ENCODE measurements at regions not wholly inside any gene's neighbourhood (a gene's known extent, or its start where the extent isn't known, plus 50 kb on each side); places are given as distances from the start of the nearest gene placed in this dataset.

- TF ChIP-seq POLR2A (IDR thresholded peaks at IDR 0.05) (no peak), EP300 (IDR thresholded peaks at IDR 0.05) (no peak), CTCF (IDR thresholded peaks at IDR 0.05) (no peak)
- Histone ChIP-seq H3K4me1 (ENCODE audit: insufficient read depth) (no peaks in the 10 kb centered on the region), H3K27ac (no peak overlapping the region), H3K36me3 (no peaks in the 10 kb centered on the region), H3K27me3 (no peaks in the 10 kb centered on the region), H3K4me3 (no peak overlapping the region), H3K9me3 (no peaks in the 10 kb centered on the region)
- DNase-seq: no peak
- 80 to 84% (median 80%) methylated on average over 3 of the region's 3 CpGs for WGBS, 3 donors
- intact Hi-C loops (cut with DNase I): no loop called here
These were observed 399.9 kb downstream of the DOK5 start for GRCh38 chr20:54875307-54875706.

- Histone ChIP-seq H3K27me3 (no peaks in the 10 kb centered on the region), H3K4me1 (ENCODE audit: insufficient read depth) (no peaks in the 10 kb centered on the region), H3K36me3 (no peaks in the 10 kb centered on the region), H3K4me3 (no peak overlapping the region), H3K27ac (no peak overlapping the region), H3K9me3 (no peaks in the 10 kb centered on the region)
- no peak for DNase-seq
- 79 to 87% (median 85%) methylated on average over 5 of the region's 5 CpGs for WGBS, 3 donors
- intact Hi-C loops (cut with DNase I): no loop called here
- TF ChIP-seq EP300 (IDR thresholded peaks at IDR 0.05) (no peak), CTCF (IDR thresholded peaks at IDR 0.05) (no peak), POLR2A (IDR thresholded peaks at IDR 0.05) (no peak)
These were observed 399.3 kb downstream of the DOK5 start for GRCh38 chr20:54874718-54875117.

- intact Hi-C loops (cut with DNase I): no loop called here
These were observed 397.0 kb downstream of the DOK5 start for GRCh38 chr20:54872440-54872839.

GRCh38 chr20:54869765-54870164, 394.4 kb downstream of the DOK5 start:
- WGBS, 3 donors: 56 to 79% (median 69%) methylated on average over 3 of the region's 3 CpGs

More at GRCh38 chr20:54872440-54872839, 397.0 kb downstream of the DOK5 start:
- no peak for DNase-seq
- H3K4me1 ChIP-seq (ENCODE audit: insufficient read depth): no peaks in the 10 kb centered on the region
- WGBS, 3 donors: 84 to 88% (median 85%) methylated on average over 1 of the region's 1 CpG
- TF ChIP-seq POLR2A (IDR thresholded peaks at IDR 0.05): no peak
- no peak for TF ChIP-seq CTCF (IDR thresholded peaks at IDR 0.05)
- no peak for TF ChIP-seq EP300 (IDR thresholded peaks at IDR 0.05)
- H3K4me3 ChIP-seq: no peak overlapping the region
- H3K27me3 ChIP-seq: no peaks in the 10 kb centered on the region
- no peak overlapping the region for H3K27ac ChIP-seq
- no peaks in the 10 kb centered on the region for H3K36me3 ChIP-seq
- no peaks in the 10 kb centered on the region for H3K9me3 ChIP-seq

More at GRCh38 chr20:54869765-54870164, 394.4 kb downstream of the DOK5 start:
- Histone ChIP-seq H3K9me3 (no peaks in the 10 kb centered on the region), H3K4me1 (ENCODE audit: insufficient read depth) (no peaks in the 10 kb centered on the region), H3K4me3 (no peak overlapping the region), H3K27ac (no peak overlapping the region), H3K27me3 (no peaks in the 10 kb centered on the region), H3K36me3 (no peaks in the 10 kb centered on the region)
- TF ChIP-seq EP300 (IDR thresholded peaks at IDR 0.05) (no peak), CTCF (IDR thresholded peaks at IDR 0.05) (no peak)
- no peak for DNase-seq
- intact Hi-C loops (cut with DNase I): no loop called here
